GM12878 (cell line): ENCODE measurements at regions not wholly inside any gene's neighbourhood (a gene's known extent, or its start where the extent isn't known, plus 50 kb on each side); places are given as distances from the start of the nearest gene placed in this dataset.

Experiments
- ASH2L ChIP-seq: fragments of 300-600, 200-600 bp; sonication (generic); IDR thresholded peaks from 2 replicates; pipeline ENCODE4 v1.6.1; 2017; ENCODE audit warnings: low read depth, mild to moderate bottlenecking, borderline replicate concordance
- CREB1 ChIP-seq: IDR thresholded peaks from 2 replicates; pipeline ENCODE4 v1.6.1; 2012; ENCODE audit warnings: low read depth, mild to moderate bottlenecking, inconsistent platforms
- E4F1 ChIP-seq: fragments of 450-650 bp; IDR thresholded peaks from 2 replicates; pipeline ENCODE4 v1.6.1; 2018; ENCODE audit warnings: borderline replicate concordance, mild to moderate bottlenecking; ENCODE audit not compliant: partially characterized antibody
- ESRRA ChIP-seq: IDR thresholded peaks from 2 replicates; pipeline ENCODE4 v1.6.1; 2012; ENCODE audit warnings: mild to moderate bottlenecking, low read length, improper control_type of control experiment
- FOS ChIP-seq: IDR thresholded peaks from 3 replicates; pipeline ENCODE4 v1.6.1; 2011; ENCODE audit warnings: borderline replicate concordance; ENCODE audit not compliant: insufficient read length; ENCODE audit errors: extremely low read depth
- HDAC6 ChIP-seq: fragments of 200-600 bp; sonication (generic); IDR thresholded peaks from one replicate; pipeline ENCODE4 v1.8.0; 2017; ENCODE audit warnings: antibody characterized with exemption; ENCODE audit not compliant: unreplicated experiment
- HSF1 ChIP-seq: fragments of 150-350 bp; IDR thresholded peaks from 2 replicates; pipeline ENCODE4 v1.6.1; 2014; ENCODE audit warnings: mild to moderate bottlenecking, low read depth, low read length
- MEF2B ChIP-seq: fragments of 450-650 bp; IDR thresholded peaks from 2 replicates; pipeline ENCODE4 v1.6.1; 2018; ENCODE audit warnings: mild to moderate bottlenecking, moderate library complexity; ENCODE audit not compliant: partially characterized antibody, poor library complexity, severe bottlenecking
- PAX5 ChIP-seq: IDR thresholded peaks from 2 replicates; pipeline ENCODE4 v1.6.1; 2011; ENCODE audit warnings: low read depth, low read length, borderline replicate concordance
- POLR2A ChIP-seq: IDR thresholded peaks from 2 replicates; pipeline ENCODE4 v1.6.1; 2011; ENCODE audit warnings: low read depth, mild to moderate bottlenecking, low read length
- POU2F2 ChIP-seq: IDR thresholded peaks from 3 replicates; pipeline ENCODE4 v1.6.1; 2011; ENCODE audit warnings: low read depth, mild to moderate bottlenecking, low read length, borderline replicate concordance
- RAD51 ChIP-seq: fragments of 450-650 bp; IDR thresholded peaks from 2 replicates; pipeline ENCODE4 v1.6.1; 2016; ENCODE audit warnings: moderate library complexity, mild to moderate bottlenecking, inconsistent platforms
- RUNX3 ChIP-seq: IDR thresholded peaks from 2 replicates; pipeline ENCODE4 v1.6.1; 2012; ENCODE audit warnings: low read length, inconsistent platforms
- SMAD1 ChIP-seq: fragments of 450-650 bp; IDR thresholded peaks from 2 replicates; pipeline ENCODE4 v1.6.1; 2018; ENCODE audit warnings: mild to moderate bottlenecking, low read depth; ENCODE audit not compliant: partially characterized antibody
- SMARCA5 ChIP-seq: fragments of 450-650 bp; IDR thresholded peaks from 2 replicates; pipeline ENCODE4 v1.6.1; 2017; ENCODE audit warnings: mild to moderate bottlenecking
- SP1 ChIP-seq: IDR thresholded peaks from one replicate; pipeline ENCODE4 v1.6.1; 2011; ENCODE audit warnings: low read depth, low read length
- STAT1 ChIP-seq: fragments of 450-650 bp; conservative IDR thresholded peaks from 2 replicates; pipeline ENCODE4 v1.6.1; 2014; ENCODE audit warnings: antibody characterized with exemption, mild to moderate bottlenecking
- TBL1XR1 ChIP-seq: IDR thresholded peaks from 2 replicates; pipeline ENCODE4 v1.6.1; 2012; ENCODE audit warnings: low read depth, low read length, improper control_type of control experiment
- TCF3 ChIP-seq: IDR thresholded peaks from 2 replicates; pipeline ENCODE4 v1.6.1; 2012; ENCODE audit warnings: low read depth, mild to moderate bottlenecking, low read length, borderline replicate concordance; ENCODE audit not compliant: insufficient read depth
- ZBED1 ChIP-seq: IDR thresholded peaks from 2 replicates; pipeline ENCODE4 v1.6.1; 2016; ENCODE audit warnings: borderline replicate concordance
- TF ChIP-seq, protein P1 (sequence below): fragments of 450-650 bp; IDR thresholded peaks from 2 replicates; pipeline ENCODE4 v1.6.1; 2016; ENCODE audit warnings: mild to moderate bottlenecking
- TF ChIP-seq, protein P2 (sequence below): fragments of 450-650 bp; IDR thresholded peaks from 2 replicates; pipeline ENCODE4 v1.6.1; 2017; ENCODE audit warnings: mild to moderate bottlenecking, low read depth, inconsistent platforms; ENCODE audit not compliant: poor library complexity, severe bottlenecking

DNA sequence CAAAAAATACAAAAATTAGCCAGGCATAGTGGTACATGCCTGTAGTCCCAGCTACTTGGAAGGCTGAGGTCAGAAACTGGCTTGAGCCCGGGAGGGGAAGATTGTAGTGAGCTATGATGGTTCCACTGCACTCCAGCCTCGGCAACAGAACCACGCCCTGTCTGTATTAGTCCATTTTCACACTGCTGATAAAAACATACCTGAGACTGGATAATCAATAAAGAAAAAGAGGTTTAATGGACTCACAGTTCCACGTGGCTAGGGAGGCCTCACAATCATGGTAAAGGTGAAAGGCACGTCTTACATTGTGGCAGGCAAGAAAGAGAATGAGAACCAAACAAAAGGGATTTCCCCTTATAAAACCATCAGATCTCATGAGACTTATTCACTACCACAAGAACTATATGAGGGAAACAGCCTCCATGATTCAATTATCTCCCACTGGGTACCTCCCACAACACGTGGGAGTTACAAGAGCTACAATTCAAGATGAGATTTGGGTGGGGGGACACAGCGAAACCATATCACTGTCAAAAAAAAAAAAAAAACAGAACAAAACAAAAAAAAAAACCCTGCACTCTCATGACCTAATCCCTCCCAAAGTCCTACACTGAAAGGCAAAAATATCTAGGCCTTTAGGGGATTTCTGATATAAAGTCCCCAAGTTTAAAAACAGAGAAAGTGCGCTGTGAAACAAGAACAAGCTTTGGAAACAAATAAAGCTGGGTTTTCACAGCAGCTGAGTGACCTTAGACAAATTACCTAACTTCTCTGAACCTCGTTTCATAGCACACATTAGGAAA lies 224.7 kb downstream of the IGSF11 start (continued):
- TF ChIP-seq E4F1 (no peak), TCF3 (no peak), MEF2B (peak; percentile 92), SMAD1 (peak; percentile 86), FOS (no peak), RAD51 (peak; percentile 75; the same call in 1 of the 2 replicates), SP1 (no peak), RUNX3 (peak; percentile 77), ESRRA (peak; percentile 34; the same call in 1 of the 2 replicates), POLR2A (0 out of 2 replicates have a peak, but pooled peaks have one; percentile 29), CREB1 (0 out of 2 replicates have a peak, but pooled peaks have one; percentile 11), POU2F2 (no peak), ZBED1 (peak; percentile 32; the same call in 1 of the 2 replicates), SMARCA5 (peak; percentile 96), STAT1 (no peak), ASH2L (no peak), TBL1XR1 (no peak; the same call in 1 of the 2 replicates), PAX5 (no peak), HSF1 (no peak), HDAC6 (no peak)
- TF ChIP-seq, protein P1, sequence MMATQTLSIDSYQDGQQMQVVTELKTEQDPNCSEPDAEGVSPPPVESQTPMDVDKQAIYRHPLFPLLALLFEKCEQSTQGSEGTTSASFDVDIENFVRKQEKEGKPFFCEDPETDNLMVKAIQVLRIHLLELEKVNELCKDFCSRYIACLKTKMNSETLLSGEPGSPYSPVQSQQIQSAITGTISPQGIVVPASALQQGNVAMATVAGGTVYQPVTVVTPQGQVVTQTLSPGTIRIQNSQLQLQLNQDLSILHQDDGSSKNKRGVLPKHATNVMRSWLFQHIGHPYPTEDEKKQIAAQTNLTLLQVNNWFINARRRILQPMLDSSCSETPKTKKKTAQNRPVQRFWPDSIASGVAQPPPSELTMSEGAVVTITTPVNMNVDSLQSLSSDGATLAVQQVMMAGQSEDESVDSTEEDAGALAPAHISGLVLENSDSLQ: peak; percentile 51; the same call in 1 of the 2 replicates
- TF ChIP-seq, protein P2, sequence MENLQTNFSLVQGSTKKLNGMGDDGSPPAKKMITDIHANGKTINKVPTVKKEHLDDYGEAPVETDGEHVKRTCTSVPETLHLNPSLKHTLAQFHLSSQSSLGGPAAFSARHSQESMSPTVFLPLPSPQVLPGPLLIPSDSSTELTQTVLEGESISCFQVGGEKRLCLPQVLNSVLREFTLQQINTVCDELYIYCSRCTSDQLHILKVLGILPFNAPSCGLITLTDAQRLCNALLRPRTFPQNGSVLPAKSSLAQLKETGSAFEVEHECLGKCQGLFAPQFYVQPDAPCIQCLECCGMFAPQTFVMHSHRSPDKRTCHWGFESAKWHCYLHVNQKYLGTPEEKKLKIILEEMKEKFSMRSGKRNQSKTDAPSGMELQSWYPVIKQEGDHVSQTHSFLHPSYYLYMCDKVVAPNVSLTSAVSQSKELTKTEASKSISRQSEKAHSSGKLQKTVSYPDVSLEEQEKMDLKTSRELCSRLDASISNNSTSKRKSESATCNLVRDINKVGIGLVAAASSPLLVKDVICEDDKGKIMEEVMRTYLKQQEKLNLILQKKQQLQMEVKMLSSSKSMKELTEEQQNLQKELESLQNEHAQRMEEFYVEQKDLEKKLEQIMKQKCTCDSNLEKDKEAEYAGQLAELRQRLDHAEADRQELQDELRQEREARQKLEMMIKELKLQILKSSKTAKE: peak; percentile 53
